HFFc6 (cell line): ENCODE measurements at regions not wholly inside any gene's neighbourhood (a gene's known extent, or its start where the extent isn't known, plus 50 kb on each side); places are given as distances from the start of the nearest gene placed in this dataset.

Source experiments
- DNase-seq: peaks from one replicate; pipeline ENCODE4 v3.0.0-alpha.2; 2018
- H3K27ac Mint-ChIP-seq: 2 replicates; pipeline ENCODE4 v1.8.0; 2020; ENCODE audit warnings: mild to moderate bottlenecking, mixed read lengths
- H3K27me3 Mint-ChIP-seq: 2 replicates; pipeline ENCODE4 v1.8.0; 2021; ENCODE audit warnings: mild to moderate bottlenecking, moderate library complexity, mixed read lengths; ENCODE audit not compliant: insufficient read depth
- H3K36me3 Mint-ChIP-seq: 2 replicates; pipeline ENCODE4 v1.8.0; 2021; ENCODE audit warnings: low read depth, mixed read lengths
- H3K4me1 Mint-ChIP-seq: 2 replicates; pipeline ENCODE4 v1.8.0; 2020; ENCODE audit warnings: low read depth, mixed read lengths
- H3K4me3 Mint-ChIP-seq: 2 replicates; pipeline ENCODE4 v1.8.0; 2020; ENCODE audit warnings: mild to moderate bottlenecking, moderate library complexity, mixed read lengths
- H3K9me3 Mint-ChIP-seq: 2 replicates; pipeline ENCODE4 v1.8.0; 2020; ENCODE audit warnings: mild to moderate bottlenecking, mixed read lengths
- CTCF ChIP-seq: fragments of 200-600 bp; sonication (generic); IDR thresholded peaks from 2 replicates; pipeline ENCODE4 v1.5.0; 2021; ENCODE audit warnings: antibody characterized with exemption, mild to moderate bottlenecking

- H3K4me3 Mint-ChIP-seq: no peak overlapping the region
- H3K4me1 Mint-ChIP-seq: no peaks in the 10 kb centered on the region
- DNase-seq: no peak
- no peaks in the 10 kb centered on the region; the same call in none of the 2 replicates for H3K27me3 Mint-ChIP-seq
- H3K9me3 Mint-ChIP-seq: no peaks in the 10 kb centered on the region; the same call in 1 of the 2 replicates
- no peak overlapping the region for H3K27ac Mint-ChIP-seq
- TF ChIP-seq CTCF: no peak
- no peaks in the 10 kb centered on the region; the same call in 1 of the 2 replicates for H3K36me3 Mint-ChIP-seq
These were observed 449.5 kb upstream of the PSMD7 start for GRCh38 chr16:73847090-73847489.

- Mint-ChIP-seq H3K27me3 (peaks cover 3% of the 10 kb centered on the region), H3K4me3 (no peak overlapping the region), H3K4me1 (no peaks in the 10 kb centered on the region), H3K9me3 (peaks cover 2% of the 10 kb centered on the region), H3K36me3 (no peaks in the 10 kb centered on the region; the same call in 1 of the 2 replicates), H3K27ac (no peak overlapping the region)
- no peak for TF ChIP-seq CTCF
- DNase-seq: no peak
These were observed 450.3 kb upstream of the PSMD7 start for GRCh38 chr16:73846356-73846755.

GRCh38 chr16:73846007-73846330, 450.6 kb upstream of the PSMD7 start:
- H3K36me3 Mint-ChIP-seq: no peaks in the 10 kb centered on the region; the same call in 1 of the 2 replicates
- no peak overlapping the region for H3K4me3 Mint-ChIP-seq
- no peak for TF ChIP-seq CTCF
- no peaks in the 10 kb centered on the region for H3K4me1 Mint-ChIP-seq
- peaks cover 3% of the 10 kb centered on the region for H3K27me3 Mint-ChIP-seq
- no peak overlapping the region for H3K27ac Mint-ChIP-seq
- no peak for DNase-seq
- peaks cover 4% of the 10 kb centered on the region for H3K9me3 Mint-ChIP-seq

GRCh38 chr16:73845238-73846006, 451.2 kb upstream of the PSMD7 start:
- Mint-ChIP-seq H3K9me3 (peaks cover 4% of the 10 kb centered on the region), H3K36me3 (no peaks in the 10 kb centered on the region; the same call in 1 of the 2 replicates), H3K27ac (no peak overlapping the region), H3K4me1 (no peaks in the 10 kb centered on the region), H3K4me3 (no peak overlapping the region), H3K27me3 (peaks cover 3% of the 10 kb centered on the region)
- no peak for TF ChIP-seq CTCF
- no peak for DNase-seq

GRCh38 chr16:73840728-73841127, 455.9 kb upstream of the PSMD7 start:
- DNase-seq: no peak
- Mint-ChIP-seq H3K36me3 (no peaks in the 10 kb centered on the region; the same call in 1 of the 2 replicates), H3K4me3 (no peak overlapping the region), H3K9me3 (peaks cover 11% of the 10 kb centered on the region), H3K27me3 (peaks cover 3% of the 10 kb centered on the region; the same call in 1 of the 2 replicates), H3K27ac (no peak overlapping the region), H3K4me1 (no peaks in the 10 kb centered on the region)
- no peak for TF ChIP-seq CTCF
